NCI-H2107 treated with DMSO at 0.1 percent for 48 hours (cell line): ENCODE measurements at regions not wholly inside any gene's neighbourhood (a gene's known extent, or its start where the extent isn't known, plus 50 kb on each side); places are given as distances from the start of the nearest gene placed in this dataset.

Source experiments
- DNase-seq: peaks from one replicate; lab custom pipeline; 2025; ENCODE audit not compliant: unreplicated experiment; lab: John Stamatoyannopoulos, UW

GRCh38 chr1:209377995-209378394 lies 205.5 kb upstream of the CAMK1G start:
- no peak for DNase-seq

GRCh38 chr1:209379280-209379679 lies 204.2 kb upstream of the CAMK1G start:
- DNase-seq = no peak

- DNase-seq = no peak
These were observed 203.1 kb upstream of the CAMK1G start for GRCh38 chr1:209380420-209380819.

GRCh38 chr1:209382231-209383100 lies 201.0 kb upstream of the CAMK1G start:
- peak; percentile 37 for DNase-seq

GRCh38 chr1:209383422-209383821 lies 200.1 kb upstream of the CAMK1G start:
- no peak for DNase-seq

GRCh38 chr1:209383907-209384709 lies 199.4 kb upstream of the CAMK1G start:
- DNase-seq = no peak

- DNase-seq = no peak
These were observed 198.6 kb upstream of the CAMK1G start for GRCh38 chr1:209384710-209385550.

- no peak for DNase-seq
These were observed 197.4 kb upstream of the CAMK1G start for GRCh38 chr1:209386156-209386555.

GRCh38 chr1:209387271-209387968 lies 196.1 kb upstream of the CAMK1G start:
- DNase-seq = no peak

GRCh38 chr1:209387969-209388329 lies 195.6 kb upstream of the CAMK1G start:
- DNase-seq = no peak

- DNase-seq = no peak
These were observed 195.2 kb upstream of the CAMK1G start for GRCh38 chr1:209388358-209388757.

GRCh38 chr1:209389258-209389657 lies 194.3 kb upstream of the CAMK1G start:
- no peak for DNase-seq

GRCh38 chr1:209389975-209390374 lies 193.5 kb upstream of the CAMK1G start:
- DNase-seq = no peak

GRCh38 chr1:209390764-209391163 lies 192.8 kb upstream of the CAMK1G start:
- DNase-seq = no peak

GRCh38 chr1:209391792-209392191 lies 191.7 kb upstream of the CAMK1G start:
- no peak for DNase-seq

- DNase-seq = no peak
These were observed 188.3 kb upstream of the CAMK1G start for GRCh38 chr1:209395169-209395568.

GRCh38 chr1:209397371-209397770 lies 186.1 kb upstream of the CAMK1G start:
- DNase-seq = no peak

GRCh38 chr1:209397910-209398309 lies 185.6 kb upstream of the CAMK1G start:
- no peak for DNase-seq

- DNase-seq = no peak
These were observed 185.1 kb upstream of the CAMK1G start for GRCh38 chr1:209398313-209398991.

GRCh38 chr1:209399800-209400199 lies 183.7 kb upstream of the CAMK1G start:
- DNase-seq = no peak
